A204.1 (cell line): ENCODE measurements at regions not wholly inside any gene's neighbourhood (a gene's known extent, or its start where the extent isn't known, plus 50 kb on each side); places are given as distances from the start of the nearest gene placed in this dataset.
A peak's percentile ranks its signal among the peaks of the same experiment; 100 is the strongest.
"Not testable (repeated sequence)": the region's sequence is repeated elsewhere in the genome, so short reads cannot be mapped to it uniquely, and the experiment has no call there.

ENCODE experiments used
- FAIRE-seq: peaks from 2 replicates; lab custom pipeline; 2012; peaks lifted over from hg19 to GRCh38; lab: Jason Lieb, UNC

DNA sequence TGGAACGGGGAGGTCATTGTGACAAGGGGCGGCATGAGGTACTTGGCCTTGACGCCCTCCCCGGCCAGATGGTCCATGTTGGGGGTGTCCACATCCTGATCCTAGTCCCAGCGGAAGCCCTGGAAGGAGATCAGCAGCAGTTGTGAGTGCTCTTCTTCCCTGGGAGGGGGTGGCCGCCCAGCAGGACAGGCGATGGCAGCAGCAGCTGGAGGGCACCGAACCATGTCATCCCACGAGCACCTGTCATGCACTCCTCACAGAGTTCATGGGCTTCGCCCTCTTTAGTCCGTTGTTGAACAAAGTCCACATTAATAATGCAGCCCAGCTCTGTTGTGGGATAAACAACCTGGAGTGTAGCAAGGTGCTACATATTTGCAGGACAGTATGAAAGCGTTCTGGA is 130.7 kb downstream of the UNC93B1 start:
- FAIRE-seq: not testable (repeated sequence)

GRCh38 chr11:67871168-67871567 is 132.7 kb downstream of the UNC93B1 start:
- not testable (repeated sequence) for FAIRE-seq

DNA sequence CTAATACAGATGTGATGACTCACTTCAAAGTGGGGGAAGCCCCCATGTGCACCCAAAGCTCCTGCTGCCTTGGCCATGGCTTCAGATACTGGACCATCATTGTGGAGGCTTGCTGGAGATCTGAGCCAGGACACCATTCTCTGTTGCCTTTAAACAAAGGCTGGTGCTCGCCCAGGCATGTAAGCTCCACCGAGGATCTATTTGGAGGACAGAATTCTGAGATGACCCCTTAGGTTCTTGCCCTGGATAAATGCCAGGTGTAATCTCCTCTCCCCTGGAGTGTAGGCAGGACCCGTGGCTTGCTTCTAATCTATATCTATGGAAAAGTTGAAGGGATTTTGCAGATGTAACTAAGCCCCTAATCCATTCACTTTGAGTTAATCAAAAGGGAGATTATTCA is 141.0 kb downstream of the UNC93B1 start:
- FAIRE-seq: not testable (repeated sequence)

GRCh38 chr11:67859513-67860161 is 144.3 kb downstream of the UNC93B1 start:
- FAIRE-seq: not testable (repeated sequence)

DNA sequence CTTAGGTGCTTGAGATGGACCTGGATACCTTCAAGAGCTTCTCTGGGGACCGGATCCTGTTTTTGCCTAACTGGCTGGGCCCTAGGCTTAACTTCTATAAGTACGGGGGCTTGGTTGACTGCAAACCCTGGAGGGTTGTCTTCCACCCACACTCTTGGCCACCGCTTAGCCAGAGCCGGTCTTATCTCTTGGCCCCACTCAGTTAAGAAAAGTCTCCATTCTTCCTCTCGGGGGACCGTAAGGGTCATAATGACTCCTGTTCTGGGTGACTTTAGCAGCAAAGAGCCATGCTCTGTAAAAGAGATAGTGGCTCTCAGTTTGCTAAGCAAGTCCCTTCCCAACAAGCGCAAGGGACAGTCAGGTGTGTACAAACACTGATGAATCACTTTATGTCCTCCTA is 153.2 kb downstream of the UNC93B1 start:
- FAIRE-seq: not testable (repeated sequence)

DNA sequence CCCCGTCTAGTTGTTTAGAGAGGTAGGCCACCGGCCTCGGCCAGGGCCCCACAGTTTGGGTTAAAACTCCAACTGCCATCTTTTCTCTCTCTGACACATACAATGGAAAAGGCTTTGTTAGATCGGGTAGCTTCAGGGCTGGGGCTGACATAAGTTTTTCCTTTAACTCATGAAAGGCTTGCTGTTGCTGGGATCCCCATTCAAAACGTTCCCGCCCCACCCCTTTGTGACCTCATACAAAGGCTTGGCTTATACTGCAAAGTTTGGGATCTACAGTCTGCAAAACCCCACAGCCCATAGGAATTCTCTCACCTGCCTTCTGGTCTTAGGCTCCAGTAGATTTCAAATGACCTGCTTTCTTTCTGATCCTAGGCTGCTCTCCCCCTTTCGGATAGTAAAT is 154.1 kb downstream of the UNC93B1 start:
- not testable (repeated sequence) for FAIRE-seq

DNA sequence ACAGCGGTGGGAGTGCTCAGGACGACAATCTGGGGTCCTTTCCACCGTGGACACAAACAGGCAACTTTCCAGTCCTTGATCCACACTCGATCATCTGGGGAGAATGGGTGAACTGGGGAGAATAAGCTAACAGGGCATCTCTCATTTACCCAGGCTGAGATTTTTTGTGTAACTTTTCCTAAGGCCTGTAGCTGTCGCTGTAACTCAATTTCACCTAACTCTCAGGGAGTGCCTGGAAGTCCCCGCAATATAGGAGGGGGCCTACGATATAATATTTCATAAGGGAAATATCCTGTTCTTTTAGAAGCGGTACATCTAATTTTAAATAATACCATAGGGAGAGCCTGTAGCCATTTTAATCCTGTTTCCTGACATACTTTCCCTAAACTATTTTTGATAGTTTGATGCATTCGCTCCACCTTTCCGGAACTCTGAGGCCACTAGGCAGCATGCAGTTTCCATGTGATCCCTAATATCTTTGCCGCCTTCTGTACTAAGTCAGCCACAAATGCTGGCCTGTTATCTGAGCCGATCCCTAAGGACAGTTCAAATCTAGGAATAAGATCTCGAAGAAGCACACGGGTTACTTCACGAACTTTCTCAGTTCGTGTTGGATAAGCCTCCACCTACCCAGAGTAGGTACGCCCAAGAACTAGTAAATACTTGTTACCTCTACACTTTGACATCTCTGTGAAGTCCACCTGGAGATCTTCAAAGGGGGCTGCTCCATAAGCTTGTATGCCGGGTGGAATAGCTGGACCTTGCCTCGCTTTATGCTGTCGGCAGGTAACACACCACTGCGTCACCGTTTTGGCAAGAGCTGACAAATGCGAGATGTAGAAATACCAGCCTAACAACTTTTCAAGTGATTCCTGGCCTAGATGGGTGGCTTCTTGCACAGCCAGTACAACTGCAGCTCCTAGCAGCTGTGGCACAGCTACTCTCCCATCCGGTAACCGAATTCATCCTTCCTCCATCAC is 155.7 kb downstream of the UNC93B1 start:
- FAIRE-seq: not testable (repeated sequence)

DNA sequence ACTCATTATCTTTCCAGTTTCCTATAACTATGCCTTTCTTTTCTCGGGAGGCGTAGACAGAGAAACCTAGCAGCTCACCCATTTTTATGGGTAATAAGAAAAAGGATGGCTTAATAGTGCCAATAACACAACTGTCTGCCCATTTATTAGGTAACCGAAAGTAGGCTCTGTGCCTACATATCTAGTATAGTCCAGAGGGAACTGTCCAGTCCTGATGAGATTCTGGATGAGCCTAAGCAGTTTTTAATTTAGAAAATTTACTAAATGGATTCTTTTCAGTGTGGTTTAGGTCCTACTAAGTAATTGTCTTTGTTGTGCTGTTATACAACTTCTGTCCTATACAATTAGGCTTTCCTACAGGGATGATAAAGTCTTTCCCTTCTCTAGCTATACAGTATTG is 157.6 kb downstream of the UNC93B1 start:
- FAIRE-seq: not testable (repeated sequence)

DNA sequence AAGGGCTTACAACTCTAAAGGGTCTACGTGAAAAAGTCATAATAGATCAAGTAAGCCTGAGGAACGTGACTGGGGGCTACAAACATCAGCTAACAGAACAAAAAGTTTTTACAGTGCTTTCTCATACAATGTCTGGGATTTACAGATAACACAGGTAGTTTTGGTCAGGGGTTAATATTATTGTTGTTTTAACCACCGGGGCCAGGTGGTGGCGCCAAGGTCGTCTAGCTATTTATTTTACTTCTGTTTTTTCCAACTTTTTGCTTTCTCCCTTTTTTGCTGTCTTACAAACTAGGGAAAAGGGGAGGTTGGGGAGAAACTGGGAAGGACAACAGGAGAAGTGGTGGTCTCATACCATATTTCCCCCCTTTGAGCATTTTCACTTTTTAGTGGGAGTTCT is 158.6 kb downstream of the UNC93B1 start:
- not testable (repeated sequence) for FAIRE-seq

DNA sequence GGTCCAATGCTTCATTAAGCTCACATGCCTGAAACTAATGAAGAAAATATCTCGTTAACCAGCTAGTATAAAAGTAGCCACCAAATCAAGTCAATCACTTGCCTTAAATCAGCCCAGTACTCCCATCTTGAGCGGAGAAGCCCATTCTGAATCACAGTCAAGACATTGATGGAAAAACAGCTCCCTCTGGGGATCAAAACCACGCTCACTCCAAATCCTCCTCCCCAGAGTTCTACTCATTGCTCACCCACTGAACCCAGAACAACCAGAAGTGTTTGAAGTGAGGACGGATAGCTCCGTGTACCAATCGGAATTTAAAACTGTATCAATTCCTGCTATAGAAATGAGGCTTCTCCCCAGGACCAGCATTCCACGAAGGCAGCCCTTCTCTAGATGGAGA is 163.3 kb downstream of the UNC93B1 start:
- not testable (repeated sequence) for FAIRE-seq

DNA sequence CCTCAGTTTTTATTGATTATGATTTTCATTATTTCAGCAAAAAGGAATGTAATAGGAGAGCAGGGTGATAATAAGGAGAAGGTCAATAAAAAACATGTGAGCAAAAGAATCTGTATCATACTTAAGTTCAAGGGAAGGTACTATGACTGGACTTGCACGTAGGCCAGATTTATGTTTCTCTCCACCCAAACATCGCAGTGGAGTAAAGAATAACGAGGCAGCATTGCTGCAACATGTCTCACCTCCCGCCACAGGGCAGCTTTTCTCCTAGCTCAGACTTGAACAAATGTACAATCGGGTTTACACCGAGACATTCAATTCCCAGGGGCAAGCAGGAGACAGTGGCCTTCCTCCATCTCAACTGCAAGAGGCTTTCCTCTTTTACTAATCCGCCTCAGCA is 155.7 kb upstream of the ALDH3B2 start:
- FAIRE-seq: not testable (repeated sequence)

- not testable (repeated sequence) for FAIRE-seq
Observed at GRCh38 chr11:67826951-67827296, 152.5 kb upstream of the ALDH3B2 start.

DNA sequence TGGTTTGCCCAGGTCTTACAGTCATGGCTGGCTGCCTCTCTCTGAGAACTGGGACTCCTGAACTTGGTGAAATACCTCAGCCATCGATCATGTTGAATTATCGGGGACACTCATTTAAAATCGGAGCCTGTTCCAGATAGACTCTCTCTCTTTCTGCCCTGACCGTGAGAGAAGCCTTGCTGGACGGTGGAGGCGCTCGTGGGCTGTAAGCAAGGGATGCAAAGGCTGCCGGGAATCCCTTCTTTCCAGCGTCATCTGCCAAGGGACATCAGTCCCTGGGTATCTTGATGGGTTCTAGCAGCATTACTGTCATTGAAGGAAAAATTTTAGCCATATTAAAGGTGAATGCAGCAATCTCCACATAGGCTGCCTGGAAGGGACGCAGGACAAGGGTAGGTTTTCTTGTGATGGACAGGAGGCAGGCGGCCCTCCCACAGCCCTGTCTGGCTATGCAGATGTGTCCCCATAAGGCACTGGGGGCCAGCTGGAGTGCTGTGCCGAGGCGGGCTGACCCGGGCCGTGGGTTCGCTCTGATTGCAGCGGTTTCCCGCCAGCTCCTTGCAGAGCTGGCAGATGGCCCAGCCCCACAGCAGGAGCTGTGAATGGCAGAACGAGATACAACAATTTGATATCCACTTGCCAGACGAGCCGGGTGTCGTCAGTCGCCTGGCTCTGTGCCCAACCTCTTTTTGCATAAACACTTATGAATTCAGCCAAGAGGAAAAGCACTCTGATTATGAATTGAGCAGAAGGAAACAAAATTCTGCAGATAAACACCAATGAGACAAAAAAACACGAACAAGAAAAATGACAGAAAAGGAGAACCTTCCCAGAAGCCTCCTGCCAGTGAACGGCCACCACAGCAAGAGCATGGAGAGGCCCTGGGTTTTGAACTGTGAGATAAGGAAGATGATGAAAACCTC is 151.9 kb upstream of the ALDH3B2 start:
- not testable (repeated sequence) for FAIRE-seq

GRCh38 chr11:67824861-67825260 is 150.4 kb upstream of the ALDH3B2 start:
- not testable (repeated sequence) for FAIRE-seq

DNA sequence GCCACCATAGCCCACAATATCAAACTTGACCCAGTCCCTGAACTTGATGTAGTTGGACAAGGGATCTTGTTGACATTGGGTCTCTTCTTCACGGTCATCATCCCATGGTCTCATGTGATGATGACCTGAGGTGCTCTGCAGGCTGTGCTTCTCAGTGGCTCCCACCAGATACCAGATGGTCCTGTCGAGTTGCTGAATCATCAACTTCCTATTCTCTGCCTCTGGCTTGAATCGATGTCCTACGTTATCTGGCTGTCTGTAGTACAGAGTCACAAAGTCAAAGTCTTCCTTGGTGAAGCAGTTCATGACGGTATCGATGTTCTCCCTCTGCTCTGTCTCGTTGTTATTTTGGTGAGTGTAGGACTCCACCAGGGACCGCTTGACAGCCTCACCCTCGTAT is 145.7 kb upstream of the ALDH3B2 start:
- FAIRE-seq: no peak

DNA sequence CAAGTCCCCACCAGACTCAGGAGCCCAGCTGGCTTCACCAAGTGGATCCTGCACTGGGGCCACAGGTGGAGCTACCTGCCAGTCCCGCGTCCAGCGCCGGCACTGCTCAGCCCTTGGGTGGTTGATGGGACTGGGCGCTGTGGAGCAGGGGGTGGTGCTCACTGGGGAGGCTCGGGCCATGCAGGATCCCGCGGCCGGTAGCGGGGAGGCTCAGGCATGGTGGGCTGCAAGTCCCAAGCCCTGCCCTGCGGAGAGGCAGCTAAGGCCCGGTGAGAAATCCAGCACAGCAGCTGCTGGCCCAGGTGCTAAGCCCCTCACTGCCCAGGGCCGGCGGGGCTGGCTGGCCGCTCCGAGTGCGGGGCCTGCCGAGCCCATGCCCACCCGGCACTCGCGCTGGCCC is 143.1 kb upstream of the ALDH3B2 start:
- not testable (repeated sequence) for FAIRE-seq

- not testable (repeated sequence) for FAIRE-seq
Observed at GRCh38 chr11:67809301-67809700, 134.9 kb upstream of the ALDH3B2 start.

- FAIRE-seq: not testable (repeated sequence)
Observed at GRCh38 chr11:67807896-67808295, 133.5 kb upstream of the ALDH3B2 start.

DNA sequence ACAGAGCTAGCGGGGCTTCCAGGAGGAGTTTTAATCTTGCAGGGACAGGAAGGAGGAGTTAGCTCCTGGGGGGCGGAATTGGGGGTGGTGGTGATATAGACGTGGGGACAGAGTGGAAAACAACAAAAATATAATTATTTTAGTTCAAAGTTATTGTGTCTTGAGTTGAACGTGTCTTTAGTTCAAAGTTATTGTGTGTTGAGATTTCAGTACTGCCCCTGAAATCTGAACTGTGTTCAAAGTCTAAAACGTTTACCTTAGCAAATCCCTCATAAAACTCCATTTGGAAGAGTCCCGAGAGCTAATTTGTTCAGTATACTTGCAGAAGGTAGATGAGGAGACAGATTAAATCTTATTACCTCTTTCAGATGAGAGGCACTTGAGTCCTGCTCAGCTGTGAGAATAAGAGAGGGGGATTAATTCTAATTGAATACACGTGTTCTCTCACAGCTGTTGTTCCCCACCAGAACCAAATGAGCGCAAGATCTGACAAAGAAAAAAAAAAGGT is 132.4 kb upstream of the ALDH3B2 start:
- not testable (repeated sequence) for FAIRE-seq

GRCh38 chr11:67806183-67806582 is 131.8 kb upstream of the ALDH3B2 start:
- not testable (repeated sequence) for FAIRE-seq

DNA sequence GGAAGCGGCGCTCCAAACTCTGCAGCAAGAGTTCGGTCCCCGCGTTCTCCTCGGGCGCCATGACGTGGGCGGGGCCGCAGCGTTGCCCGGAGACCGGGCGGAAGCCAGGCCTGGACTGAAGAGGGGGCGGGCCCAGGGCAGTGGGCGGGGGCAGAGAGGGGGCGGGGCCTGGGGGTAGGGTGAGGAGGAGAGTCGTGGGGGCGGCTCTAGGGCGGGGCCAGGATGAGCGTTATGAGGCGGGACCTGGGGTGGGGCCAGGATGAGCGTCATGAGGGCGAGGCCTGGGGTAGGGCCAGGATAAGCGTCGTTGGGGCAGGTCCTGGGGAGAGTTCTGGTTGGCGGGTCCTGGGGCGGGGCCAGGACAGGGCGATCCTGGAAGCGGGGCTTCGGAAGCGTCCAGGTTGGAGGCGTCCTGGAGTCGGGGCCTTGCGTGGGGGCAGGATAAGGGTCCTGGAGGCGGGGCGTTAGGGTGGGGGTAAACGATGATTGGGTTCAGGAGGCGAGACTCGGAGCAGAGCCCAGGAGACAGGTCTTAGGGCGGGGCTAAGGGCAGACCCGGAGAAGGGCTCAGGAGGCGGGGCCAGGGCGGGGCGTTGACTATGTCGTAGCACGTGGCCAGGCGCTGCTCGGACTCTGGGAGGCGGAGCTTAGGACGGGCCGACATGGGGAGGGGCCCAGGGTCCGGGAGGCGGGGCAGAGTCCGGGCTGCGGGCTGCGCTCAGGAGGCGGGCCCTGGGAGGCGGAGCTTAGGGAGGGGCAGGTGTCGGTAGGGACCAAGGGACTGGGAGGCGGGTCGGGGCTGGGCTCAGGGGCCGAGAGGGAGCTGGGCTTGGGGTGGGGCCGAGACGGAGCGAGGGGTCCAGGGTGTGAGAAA is 131.1 kb upstream of the ALDH3B2 start:
- peak; percentile 92 for FAIRE-seq
